Esophagus muscularis mucosa (tissue), 4 donors: ENCODE measurements at regions not wholly inside any gene's neighbourhood (a gene's known extent, or its start where the extent isn't known, plus 50 kb on each side); places are given as distances from the start of the nearest gene placed in this dataset.

Source experiments
- DNase-seq: peaks from one replicate; pipeline ENCODE4 v3.0.0-alpha.2; 2017; ENCODE audit errors: extremely low spot score
- H3K27ac ChIP-seq, 4 donors: fragments of 200-600 bp; sonication (generic); replicated peaks in 1 of 4; 1 replicate in 3 of 4; 2 replicates in 1 of 4; pipeline ENCODE4 v1.5.1; 2016 to 2019; ENCODE audit warnings: mild to moderate bottlenecking in 1 of 4
- H3K27me3 ChIP-seq, 4 donors: fragments of 200-600 bp; sonication (generic); one replicate each; pipeline versions ENCODE4 v1.5.1 to v1.6.0; 2016 to 2019
- H3K36me3 ChIP-seq, 4 donors: fragments of 200-600 bp; sonication (generic); one replicate each; pipeline ENCODE4 v1.5.1; 2016 to 2019
- H3K4me1 ChIP-seq, 4 donors: fragments of 200-600 bp; sonication (generic); one replicate each; pipeline ENCODE4 v1.5.1; 2016 to 2019
- H3K4me3 ChIP-seq, 4 donors: fragments of 200-600 bp; sonication (generic); 1 replicate in 2 of 4; 2 replicates in 2 of 4; pipeline ENCODE4 v1.5.1; 2016 to 2019; ENCODE audit warnings: mild to moderate bottlenecking in 4 of 4, moderate library complexity in 1 of 4
- H3K9me3 ChIP-seq, 4 donors: fragments of 200-600 bp; sonication (generic); 1 replicate in 3 of 4; 2 replicates in 1 of 4; pipeline ENCODE4 v1.5.1; 2016 to 2019
- EP300 ChIP-seq: sonication (generic); formaldehyde crosslinking; IDR thresholded peaks from one replicate; pipeline ENCODE4 v1.6.1; 2017; ENCODE audit warnings: antibody characterized with exemption
- POLR2A ChIP-seq: fragments of 450-650 bp; IDR thresholded peaks from one replicate; pipeline ENCODE4 v1.6.1; 2017; ENCODE audit warnings: antibody characterized with exemption, moderate library complexity, mild to moderate bottlenecking, low read depth
- POLR2AphosphoS5 ChIP-seq, 2 donors: sonication (generic); formaldehyde crosslinking; IDR thresholded peaks; one replicate each; pipeline ENCODE4 v1.6.1; 2017; ENCODE audit warnings: antibody characterized with exemption in 2 of 2
- WGBS: methylation state at CpG from one replicate; pipeline ENCODE4 v1.1.5; 2018; 5-methylcytosine and 5-hydroxymethylcytosine counted together
- intact Hi-C: fragments of 100-400 bp; cut with DNase I; formaldehyde crosslinking; loops from one replicate; pipeline ENCODE4 v1.15.1; 2023
- TF ChIP-seq, protein P1 (sequence below), 3 experiments: fragments of 200-600 bp in 2 of 3; fragments of 450-650 bp in 1 of 3; sonication (generic) in 2 of 3; IDR thresholded peaks; one replicate each; pipeline ENCODE4 v1.5.1; 2017 to 2019; ENCODE audit warnings: antibody characterized with exemption in 3 of 3, mild to moderate bottlenecking in 2 of 3, moderate library complexity in 1 of 3

DNA sequence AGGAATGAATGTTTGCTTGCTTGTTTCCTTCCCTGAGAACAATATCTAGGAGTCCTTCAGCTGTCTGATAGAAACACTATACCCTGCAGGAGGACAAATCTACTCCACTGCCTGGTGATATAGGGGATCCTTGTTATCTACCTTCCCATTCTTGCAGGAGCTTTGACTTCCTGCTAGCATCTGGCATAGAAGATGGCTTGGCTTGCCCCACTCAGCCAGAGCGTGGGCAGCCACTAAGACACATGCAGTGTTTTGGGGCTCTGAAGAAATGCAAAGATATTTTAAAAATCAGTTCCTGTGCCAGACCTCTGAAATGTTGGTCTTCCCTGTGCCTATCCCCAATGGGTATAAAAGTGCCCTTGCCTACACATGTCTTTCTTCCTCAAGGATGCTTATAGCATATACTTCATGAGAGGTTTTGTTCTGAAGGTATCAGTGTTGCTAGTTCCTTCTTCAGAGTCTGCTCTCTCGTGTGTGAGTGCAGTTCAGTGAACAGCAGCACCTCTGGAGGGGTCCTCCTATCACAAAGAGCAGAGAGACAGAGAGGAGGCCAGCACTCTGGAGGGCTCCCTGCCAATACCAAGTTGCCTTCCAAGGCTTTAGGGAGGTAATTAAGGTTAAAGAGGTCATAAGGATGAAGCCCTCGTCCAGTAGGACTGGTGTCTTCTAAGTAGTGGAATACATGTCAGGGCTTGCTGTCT lies 149.1 kb upstream of the CALCR start:
- H3K4me1 ChIP-seq, result no peaks in the 10 kb centered on the region
- H3K4me3 ChIP-seq, result no peak overlapping the region
- no peak for DNase-seq
- H3K27ac ChIP-seq, result no peak overlapping the region
- no peaks in the 10 kb centered on the region for H3K27me3 ChIP-seq
- H3K9me3 ChIP-seq, result no peaks in the 10 kb centered on the region
- TF ChIP-seq POLR2A (no peak), EP300 (no peak)
- intact Hi-C loops, result no loop called here
- H3K36me3 ChIP-seq, result no peaks in the 10 kb centered on the region
- 52% methylated on average over 3 of the region's 3 CpGs for WGBS

DNA sequence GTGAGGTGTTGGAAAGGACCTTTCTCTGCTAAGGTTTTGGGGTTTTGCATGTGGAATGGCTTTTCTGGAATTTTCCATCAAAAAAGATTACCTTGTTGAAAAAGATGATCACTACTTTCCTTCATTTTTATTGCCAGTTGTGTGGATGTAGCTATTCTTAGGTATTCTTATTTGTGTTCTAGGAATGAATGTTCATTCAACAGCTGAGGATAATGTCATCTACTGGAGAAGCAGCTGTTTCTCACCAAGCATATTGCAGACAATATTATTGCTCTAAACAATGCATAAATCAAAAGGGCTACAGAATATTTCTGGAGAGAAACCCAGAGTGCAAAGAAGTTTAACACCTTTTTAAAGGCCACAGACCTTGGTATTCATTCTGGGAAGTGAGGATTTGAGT lies 145.6 kb upstream of the CALCR start:
- no peak for DNase-seq
- Histone ChIP-seq H3K4me3 (no peak overlapping the region), H3K27ac (no peak overlapping the region), H3K9me3 (no peaks in the 10 kb centered on the region), H3K4me1 (no peaks in the 10 kb centered on the region), H3K36me3 (no peaks in the 10 kb centered on the region), H3K27me3 (no peaks in the 10 kb centered on the region)
- intact Hi-C loops, result no loop called here
- TF ChIP-seq, protein P1, sequence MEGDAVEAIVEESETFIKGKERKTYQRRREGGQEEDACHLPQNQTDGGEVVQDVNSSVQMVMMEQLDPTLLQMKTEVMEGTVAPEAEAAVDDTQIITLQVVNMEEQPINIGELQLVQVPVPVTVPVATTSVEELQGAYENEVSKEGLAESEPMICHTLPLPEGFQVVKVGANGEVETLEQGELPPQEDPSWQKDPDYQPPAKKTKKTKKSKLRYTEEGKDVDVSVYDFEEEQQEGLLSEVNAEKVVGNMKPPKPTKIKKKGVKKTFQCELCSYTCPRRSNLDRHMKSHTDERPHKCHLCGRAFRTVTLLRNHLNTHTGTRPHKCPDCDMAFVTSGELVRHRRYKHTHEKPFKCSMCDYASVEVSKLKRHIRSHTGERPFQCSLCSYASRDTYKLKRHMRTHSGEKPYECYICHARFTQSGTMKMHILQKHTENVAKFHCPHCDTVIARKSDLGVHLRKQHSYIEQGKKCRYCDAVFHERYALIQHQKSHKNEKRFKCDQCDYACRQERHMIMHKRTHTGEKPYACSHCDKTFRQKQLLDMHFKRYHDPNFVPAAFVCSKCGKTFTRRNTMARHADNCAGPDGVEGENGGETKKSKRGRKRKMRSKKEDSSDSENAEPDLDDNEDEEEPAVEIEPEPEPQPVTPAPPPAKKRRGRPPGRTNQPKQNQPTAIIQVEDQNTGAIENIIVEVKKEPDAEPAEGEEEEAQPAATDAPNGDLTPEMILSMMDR (IDR thresholded peaks at IDR 0.05), result no peak
- TF ChIP-seq POLR2AphosphoS5 (IDR thresholded peaks at IDR 0.05) (no peak), EP300 (no peak), POLR2A (no peak)

DNA sequence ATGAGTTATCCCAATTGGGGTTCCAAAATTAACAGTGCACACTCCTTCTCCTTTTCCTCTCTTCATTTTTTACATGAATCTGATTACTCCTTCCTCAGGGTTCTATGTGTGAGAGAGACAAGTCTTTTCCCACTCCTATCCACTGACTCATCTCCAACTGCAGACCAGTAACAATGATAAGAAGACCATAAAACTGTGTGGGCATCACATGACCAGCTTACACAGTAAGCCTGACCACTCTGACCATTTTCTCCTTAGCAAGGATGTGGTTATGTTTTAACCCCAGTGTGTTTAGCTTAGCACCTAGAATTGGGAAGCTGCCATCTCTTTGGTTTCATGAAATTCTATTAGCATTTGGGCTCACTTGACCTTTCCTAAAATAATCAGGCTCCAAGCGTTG lies 145.0 kb upstream of the CALCR start:
- no peak for DNase-seq
- TF ChIP-seq POLR2AphosphoS5 (IDR thresholded peaks at IDR 0.05), result no peak
- no peak for TF ChIP-seq EP300
- TF ChIP-seq, protein P1 (IDR thresholded peaks at IDR 0.05), result no peak
- TF ChIP-seq POLR2A, result no peak
- WGBS, result 53% methylated on average over 1 of the region's 1 CpG
- no peaks in the 10 kb centered on the region for H3K9me3 ChIP-seq
- H3K27me3 ChIP-seq, result no peaks in the 10 kb centered on the region
- intact Hi-C loops, result no loop called here
- no peaks in the 10 kb centered on the region for H3K36me3 ChIP-seq
- no peak overlapping the region for H3K4me3 ChIP-seq
- H3K27ac ChIP-seq, result no peak overlapping the region
- no peaks in the 10 kb centered on the region for H3K4me1 ChIP-seq

DNA sequence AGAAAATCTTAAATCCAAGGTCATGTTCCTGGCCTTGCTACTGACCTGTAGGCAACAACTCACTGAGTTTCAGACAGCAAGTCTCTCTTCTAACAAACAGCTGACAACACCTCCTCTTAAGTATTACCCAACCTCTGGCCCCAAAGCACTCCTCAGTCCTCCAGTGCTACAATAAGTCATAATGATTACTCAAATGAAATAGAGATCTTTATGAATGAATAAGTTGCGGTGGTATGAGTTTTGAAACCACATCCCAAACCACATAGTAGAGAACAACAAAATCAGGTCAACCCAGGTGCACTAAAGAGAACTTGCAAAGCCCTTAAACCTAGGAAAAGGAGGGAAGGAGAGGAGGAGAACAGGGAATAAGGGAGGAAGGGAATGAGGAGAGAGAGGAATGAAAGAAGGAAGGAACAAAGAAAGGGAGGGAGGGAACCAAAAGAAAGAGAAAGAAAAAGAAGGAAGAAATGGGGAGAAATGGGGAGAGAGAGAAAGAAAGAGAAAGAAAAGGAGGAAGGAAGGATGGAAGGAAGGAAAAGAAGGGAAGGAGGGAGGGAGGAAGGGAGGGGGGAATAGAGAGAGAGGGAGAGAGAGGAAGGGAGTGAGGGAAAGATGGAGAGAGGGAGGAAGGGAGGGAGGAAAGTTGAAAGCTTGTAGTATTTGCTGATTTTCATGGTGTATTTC lies 142.8 kb upstream of the CALCR start:
- H3K4me1 ChIP-seq, result no peaks in the 10 kb centered on the region
- 75% methylated on average over 1 of the region's 1 CpG for WGBS
- no peak overlapping the region for H3K4me3 ChIP-seq
- no peaks in the 10 kb centered on the region for H3K9me3 ChIP-seq
- H3K36me3 ChIP-seq, result no peaks in the 10 kb centered on the region
- intact Hi-C loops, result no loop called here
- H3K27me3 ChIP-seq, result no peaks in the 10 kb centered on the region
- no peak overlapping the region for H3K27ac ChIP-seq
- DNase-seq, result no peak
- TF ChIP-seq EP300, result no peak
- no peak for TF ChIP-seq POLR2AphosphoS5 (IDR thresholded peaks at IDR 0.05)
- TF ChIP-seq POLR2A, result no peak
- TF ChIP-seq, protein P1 (IDR thresholded peaks at IDR 0.05), result no peak

DNA sequence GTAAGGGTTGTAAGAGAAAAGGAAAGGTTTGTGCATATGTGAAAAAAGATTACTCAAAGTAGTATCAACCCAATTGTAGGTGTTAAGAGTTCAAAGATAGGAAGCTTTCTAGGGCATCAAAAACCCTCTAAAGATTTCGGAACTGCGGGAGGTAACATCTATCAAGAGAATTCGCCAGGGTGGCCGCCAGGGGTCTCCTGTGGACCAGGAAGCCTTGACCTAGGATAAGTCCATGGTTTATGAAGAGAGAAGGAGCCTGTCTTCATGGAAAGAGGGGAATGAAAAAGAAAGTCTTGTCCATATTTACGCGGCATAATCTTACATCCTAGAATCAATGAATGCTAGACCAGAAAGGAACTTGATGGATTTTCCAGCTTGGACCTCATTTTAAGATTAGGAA lies 140.7 kb upstream of the CALCR start:
- WGBS, result 39% methylated on average over 6 of the region's 6 CpGs
- Histone ChIP-seq H3K27me3 (no peaks in the 10 kb centered on the region), H3K4me1 (no peaks in the 10 kb centered on the region), H3K27ac (no peak overlapping the region), H3K4me3 (no peak overlapping the region), H3K36me3 (no peaks in the 10 kb centered on the region), H3K9me3 (no peaks in the 10 kb centered on the region)
- no peak for DNase-seq
- intact Hi-C loops, result no loop called here
- TF ChIP-seq POLR2A (no peak), POLR2AphosphoS5 (IDR thresholded peaks at IDR 0.05) (no peak), EP300 (no peak)
- TF ChIP-seq, protein P1 (IDR thresholded peaks at IDR 0.05), result peak in 2 of 3 experiments; percentile 9 to 31
